ENCODE measurements at regions not wholly inside any gene's neighbourhood (a gene's known extent, or its start where the extent isn't known, plus 50 kb on each side); places are given as distances from the start of the nearest gene placed in this dataset.
"Not testable (repeated sequence)": the region's sequence is repeated elsewhere in the genome, so short reads cannot be mapped to it uniquely, and the experiment has no call there.

DNA sequence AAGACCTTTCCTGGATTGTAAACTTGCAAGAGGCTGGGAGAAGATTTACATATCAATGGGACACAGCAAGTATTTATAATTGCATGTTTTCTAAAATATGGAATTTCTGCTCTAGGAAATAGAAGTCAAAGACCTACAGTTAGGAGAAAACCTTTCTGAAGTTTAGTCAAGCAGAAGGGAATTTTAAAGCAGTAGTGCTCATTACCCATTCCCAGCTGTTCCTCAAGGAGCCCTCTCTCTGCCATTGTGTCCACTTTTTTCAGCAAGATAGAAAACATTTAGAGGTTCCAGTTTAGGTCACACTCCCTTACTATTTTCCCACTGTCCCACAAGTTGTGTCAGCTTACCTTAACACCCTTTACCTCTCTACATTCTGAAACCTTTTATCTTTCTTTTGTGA lies 584.0 kb upstream of the CHAC2 start:
- no peak for DNase-seq

DNA sequence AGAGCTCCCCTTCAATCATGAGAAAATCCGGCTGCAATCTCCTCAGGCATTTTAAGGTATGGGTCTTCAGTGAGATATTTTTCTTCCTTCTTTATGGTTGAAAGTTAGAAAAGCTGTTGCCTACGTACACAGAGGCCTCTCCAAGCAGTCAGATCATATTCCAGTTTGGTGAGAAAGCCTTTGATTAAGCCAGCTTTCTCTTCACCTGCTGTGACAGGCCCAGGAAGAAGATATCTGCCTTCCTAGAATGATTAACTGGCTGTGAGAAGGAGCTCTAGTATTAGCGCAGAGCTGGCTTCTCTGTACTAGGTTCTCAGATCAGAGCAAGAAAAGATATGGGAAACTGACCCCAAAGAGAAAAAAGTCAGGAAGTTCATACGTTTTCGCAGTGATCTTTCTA lies 585.0 kb upstream of the CHAC2 start:
- DNase-seq: no peak

DNA sequence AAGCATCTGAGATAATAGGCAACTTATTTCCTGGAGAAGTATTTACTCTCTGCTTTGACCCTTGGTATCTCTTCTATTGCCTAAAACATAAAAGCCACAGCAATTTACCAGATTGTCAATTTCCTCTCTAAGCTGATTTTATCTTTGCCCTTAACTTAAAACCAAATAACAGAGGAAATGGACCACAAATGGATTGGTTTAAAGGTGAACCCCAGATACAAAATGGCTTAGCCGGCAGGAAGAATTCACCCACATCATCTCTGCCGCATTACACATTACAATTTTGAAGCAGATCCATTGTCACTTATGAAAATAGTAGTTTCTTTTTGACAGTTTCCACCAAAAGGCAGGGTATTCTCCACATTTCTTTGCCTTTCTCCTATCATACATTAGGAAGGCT lies 585.8 kb upstream of the CHAC2 start:
- no peak for DNase-seq

DNA sequence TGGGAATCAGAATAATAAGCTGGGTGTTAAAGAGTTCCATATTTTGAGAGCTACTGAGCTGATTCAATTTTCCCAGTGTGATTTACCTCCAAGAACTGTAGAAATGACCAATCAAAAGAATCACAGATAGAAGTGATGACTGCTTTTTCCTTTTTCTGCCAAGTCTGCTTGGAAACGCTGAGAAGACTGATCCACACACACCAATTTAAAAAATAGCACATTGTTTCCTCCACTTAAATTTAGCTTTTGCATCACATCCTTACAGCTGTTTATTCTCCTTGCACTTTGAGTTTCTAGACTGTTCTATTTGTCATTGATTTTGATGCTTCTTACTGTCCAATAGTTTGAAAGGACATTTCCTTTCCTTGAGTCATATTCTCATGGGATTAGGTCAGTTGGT lies 590.3 kb upstream of the CHAC2 start:
- no peak for DNase-seq

DNA sequence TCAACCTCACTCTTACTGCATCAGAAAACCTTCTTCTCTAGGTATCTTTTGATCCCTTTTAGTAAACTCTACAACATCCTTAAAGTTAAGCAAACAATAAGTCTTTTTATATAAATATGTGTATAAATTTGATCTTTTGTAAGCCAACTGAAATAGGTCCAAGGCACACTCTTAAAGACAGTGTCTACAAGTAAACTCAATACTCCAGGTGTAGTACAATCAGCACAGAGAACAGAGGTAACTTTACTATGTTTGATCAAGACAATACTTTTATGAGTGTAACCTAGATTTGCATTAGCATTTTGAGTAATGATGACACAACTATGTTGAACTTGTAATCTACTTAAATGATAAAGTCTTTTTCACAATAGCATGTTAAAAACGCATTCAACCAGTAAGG lies 593.1 kb upstream of the CHAC2 start:
- DNase-seq: no peak

DNA sequence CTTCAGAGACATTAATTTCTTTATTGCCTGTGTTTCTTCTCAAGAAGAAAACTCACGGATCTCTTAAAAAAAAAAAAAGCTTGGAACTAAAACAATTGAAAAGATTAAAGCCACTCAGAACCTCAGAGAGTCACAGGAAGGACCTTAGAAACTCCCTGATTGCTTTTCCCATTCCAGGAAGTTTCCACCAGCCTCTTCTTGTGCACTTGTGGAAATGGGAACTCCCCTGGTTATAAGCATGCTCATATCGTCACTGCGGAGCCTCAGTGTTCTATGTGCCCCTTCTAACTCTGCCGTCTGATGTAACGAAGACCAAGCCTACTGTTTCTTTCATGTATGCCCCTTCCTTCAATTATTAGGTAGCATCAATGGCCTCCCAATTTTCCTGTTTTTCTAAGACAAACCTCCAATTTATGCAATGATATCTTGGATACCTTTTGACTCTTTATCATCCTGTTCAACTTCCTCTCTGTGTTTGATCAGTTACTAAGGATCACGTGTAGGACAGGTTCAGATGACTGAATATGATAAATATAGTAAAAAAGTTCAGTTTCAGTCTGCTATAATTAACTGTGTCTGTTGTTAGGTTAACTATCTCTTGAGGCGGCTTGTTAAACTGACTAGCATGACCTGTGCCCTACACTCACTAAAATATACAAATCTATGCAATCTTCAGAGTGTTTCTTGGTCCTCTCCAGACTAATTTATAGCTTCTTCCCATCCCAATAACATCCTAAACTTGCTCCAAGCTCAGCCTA lies 593.7 kb upstream of the CHAC2 start:
- no peak for DNase-seq

DNA sequence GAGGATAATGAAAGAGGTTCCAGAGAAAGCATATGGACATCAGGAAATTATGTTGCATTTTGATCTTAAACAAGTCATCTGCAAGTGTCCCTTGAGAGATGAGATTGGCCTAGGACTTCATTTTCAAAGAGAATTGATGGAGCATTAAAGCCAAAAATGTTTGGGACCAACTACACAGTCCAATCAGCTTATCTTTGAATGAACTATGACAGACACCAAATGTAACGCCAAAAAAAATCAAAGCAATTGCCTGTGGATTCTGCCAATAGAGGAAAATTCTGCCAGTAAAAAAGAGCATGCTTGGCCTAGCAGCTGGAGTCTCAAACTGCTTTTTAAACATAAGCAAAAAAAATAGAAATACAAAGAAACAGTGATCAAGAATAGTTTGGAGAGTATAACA lies 594.5 kb upstream of the CHAC2 start:
- DNase-seq: no peak

DNA sequence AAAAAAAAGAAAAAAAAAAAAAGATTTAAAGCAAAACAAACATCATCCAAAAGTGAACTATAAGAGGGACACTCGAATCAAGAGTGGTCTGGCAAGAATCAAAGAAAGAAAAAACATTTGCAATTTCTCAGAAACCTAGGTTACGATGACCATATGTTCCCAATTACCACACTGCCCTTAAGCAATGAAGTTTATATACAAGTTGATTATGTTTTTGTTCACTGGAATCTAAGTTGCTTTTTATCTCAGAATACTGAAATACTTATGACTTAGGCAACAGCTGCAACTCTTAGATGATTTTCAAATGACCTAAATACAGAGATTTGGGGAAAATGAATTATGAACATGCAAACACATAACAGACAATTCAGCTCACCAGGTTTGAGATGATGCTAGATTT lies 597.1 kb upstream of the CHAC2 start:
- no peak for DNase-seq

DNA sequence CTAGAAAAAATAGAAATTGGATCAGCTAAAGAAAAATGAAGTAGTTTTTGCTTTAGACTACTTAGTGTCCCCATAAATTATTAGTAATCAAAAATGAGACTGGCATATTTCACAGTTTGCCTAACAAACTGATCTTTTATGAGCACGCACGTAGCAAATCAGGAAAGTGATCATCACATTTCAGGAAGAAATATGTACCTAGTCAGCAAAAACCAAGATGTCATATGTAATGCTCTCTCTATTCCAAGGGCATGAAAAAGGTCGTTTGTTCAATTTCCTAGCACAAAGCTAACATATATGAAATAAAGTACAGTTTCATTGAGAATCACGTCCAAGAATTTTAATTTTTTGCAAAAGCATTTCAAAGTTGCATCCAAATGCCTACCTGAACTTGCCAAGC lies 600.4 kb upstream of the CHAC2 start:
- no peak for DNase-seq

DNA sequence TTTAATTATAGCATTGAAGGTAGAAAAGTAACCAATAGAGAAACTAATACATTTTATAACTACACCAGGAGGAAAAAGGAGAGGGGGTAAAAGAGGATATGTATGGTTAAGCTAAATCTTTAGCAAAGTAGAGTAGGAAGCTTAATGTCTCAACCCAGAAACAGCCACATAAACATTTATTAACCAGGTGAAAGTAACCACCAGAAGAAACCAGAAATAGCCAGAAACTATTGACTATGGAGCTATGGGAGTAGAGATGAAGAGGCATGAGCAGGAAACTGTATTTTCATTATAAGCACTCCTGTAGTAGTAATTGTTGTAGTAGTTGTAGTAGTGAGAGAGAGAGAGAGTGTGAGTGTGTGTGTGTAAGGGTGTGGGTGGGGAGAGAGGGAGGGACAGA lies 617.5 kb upstream of the CHAC2 start:
- DNase-seq: no peak

DNA sequence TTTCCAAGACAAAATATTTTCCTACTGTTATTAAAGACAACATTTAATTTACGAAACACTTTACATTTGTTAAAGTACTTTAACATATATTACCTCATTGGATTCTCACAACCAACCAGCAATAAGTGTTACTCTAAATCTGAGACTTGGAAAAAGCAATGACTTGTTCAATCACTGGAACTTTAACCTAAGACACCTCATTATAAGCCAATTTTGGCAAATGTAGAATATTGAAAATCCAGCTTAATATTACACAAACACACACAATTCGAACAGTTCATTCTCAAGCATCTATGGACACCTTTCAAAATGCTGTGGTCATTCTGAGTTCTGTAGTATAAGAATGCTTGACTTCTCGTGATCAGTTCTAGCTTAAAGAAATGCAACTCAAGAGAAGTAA lies 619.4 kb upstream of the CHAC2 start:
- no peak for DNase-seq

DNA sequence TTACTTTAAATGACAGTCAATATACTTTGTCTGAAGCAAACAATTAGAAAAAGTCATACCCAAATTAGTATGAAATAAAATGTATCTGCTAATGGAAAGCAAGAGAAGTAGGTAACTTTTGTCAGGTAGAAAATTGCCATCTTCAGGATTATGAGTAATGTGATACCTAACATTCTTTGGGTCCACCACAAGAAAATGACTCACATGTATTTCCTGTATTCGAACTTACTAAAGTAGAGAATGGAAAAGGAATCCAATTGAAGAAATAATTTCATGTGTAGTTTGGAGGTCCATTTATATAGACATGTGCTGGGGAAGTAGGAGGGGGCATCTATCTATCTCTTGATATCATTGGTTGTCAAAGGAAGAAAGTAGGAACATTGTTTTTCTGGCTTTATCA lies 636.2 kb upstream of the CHAC2 start:
- no peak for DNase-seq

DNA sequence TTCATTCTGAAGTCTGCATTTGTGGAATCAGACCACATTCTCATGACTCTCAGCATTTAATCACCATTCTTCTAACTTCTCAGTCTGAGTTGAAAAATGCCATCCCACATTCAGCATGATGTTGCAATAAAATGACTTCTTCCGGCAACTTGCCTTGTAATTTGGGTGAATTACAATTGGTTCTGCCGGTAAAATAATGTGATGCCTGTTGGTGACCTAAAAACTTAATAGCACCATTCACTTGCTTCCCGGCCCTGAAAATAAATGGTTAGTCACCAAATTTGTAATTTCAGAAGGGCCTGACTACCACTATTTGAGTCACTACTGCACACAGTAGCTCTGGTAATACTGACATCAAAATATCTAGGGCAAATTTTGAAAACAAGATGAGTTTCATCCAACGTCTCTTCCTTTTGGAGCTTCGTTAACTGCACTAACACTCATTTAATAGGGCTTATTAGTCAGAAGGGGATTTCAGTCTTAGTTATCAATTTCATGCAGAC lies 637.1 kb upstream of the CHAC2 start:
- DNase-seq: no peak

DNA sequence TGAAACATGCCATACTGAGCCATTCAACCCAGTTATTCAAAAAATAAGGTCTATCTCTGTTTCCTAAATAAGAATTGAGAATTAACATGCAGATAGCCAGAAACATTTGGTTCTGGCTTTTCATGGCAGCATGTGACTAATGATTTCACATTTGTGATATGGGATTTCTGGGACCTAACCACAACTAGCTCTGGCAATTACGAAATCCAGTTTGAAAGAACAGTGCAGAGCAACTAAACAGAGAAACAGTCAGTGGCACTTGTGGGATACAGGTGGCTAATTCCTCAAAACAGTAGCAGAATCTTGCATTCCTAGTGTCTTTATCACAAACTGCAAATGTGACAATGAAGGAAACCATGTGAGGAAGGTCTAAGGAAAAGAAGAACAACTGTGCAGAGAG lies 637.8 kb upstream of the CHAC2 start:
- DNase-seq: no peak

DNA sequence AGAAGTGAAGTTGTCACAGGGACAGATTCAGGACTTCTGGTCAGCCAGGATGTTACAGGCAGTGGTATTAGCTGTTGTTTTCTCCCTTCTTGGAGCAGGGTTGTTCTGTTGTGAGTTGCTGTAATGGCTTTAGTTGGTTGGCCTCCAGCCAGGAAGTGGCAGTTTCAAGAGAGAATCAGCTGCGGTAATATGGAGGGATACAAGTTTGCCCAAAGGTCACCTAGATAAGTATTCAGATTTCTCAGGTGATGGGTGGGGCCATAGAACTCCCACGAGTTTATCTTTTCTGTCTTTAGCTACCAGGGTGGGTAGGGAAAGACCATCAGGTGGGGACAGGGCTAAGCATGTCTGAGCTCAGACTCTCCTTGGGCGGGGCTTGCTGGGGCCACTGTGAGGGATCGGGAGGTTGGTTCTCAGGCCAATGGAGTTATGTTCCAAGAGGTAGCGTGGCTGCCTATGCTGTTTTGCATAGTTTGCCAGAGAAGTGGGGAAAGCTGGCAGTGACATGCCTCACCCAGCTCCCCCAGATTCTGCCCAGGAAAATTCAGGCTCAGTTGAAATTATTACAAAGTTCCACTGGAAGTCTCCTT lies 640.4 kb upstream of the CHAC2 start:
- no peak for DNase-seq

DNA sequence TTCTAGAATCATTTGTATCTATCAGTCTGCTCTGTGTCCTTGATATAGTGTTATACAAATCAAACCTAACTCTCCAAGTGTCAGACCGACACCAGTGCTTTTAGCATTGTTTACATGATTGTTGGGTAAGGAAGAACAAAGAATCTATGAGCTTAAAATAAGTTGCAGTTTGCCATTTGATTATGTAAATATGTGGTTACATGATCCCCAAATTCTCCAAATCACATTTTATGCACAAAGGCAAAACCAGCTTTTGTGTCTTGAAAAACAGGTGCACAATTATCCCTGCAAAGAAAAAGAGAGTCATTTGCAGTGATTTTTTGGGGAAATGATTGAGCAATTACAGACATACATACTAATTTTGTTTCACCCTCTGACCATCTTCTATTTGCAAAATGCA lies 652.6 kb upstream of the CHAC2 start:
- no peak for DNase-seq

DNA sequence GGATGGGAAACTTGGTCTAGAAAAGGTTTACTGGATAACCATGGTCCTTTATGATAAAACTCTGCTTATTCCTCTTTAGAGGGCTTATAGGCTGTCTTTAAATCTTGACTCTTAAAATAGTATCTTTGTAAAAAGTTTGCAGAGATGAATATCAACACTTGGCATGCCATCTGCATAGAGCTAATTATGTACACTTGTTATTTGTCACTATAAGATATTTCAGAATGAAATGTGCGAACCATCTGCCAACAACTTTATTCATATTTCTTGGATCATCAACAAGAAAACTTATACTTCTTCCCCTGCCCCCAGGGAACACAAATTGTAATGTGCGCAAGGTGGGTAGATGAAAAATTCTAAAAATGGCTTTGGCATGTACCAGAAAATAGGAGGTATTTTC lies 653.0 kb upstream of the CHAC2 start:
- no peak for DNase-seq

DNA sequence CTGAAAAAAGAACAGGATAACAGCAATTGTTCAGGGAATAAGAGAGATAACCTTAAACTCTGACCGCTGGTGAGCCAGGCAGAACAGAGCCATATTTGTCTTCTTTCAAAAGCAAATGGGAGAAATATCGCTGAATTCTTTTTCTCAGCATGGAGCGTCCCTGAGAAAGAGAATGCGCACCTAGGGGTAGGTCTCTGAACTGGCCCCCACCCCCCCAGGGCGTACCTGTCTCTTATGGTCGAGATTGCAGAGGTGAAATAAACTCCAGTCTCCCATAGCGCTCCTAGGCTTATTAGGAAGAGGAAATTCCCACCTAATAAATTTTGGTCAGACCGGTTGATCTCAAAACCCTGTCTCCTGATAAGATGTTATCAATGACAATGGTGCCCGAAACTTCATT lies 655.2 kb upstream of the CHAC2 start:
- not testable (repeated sequence) for DNase-seq

DNA sequence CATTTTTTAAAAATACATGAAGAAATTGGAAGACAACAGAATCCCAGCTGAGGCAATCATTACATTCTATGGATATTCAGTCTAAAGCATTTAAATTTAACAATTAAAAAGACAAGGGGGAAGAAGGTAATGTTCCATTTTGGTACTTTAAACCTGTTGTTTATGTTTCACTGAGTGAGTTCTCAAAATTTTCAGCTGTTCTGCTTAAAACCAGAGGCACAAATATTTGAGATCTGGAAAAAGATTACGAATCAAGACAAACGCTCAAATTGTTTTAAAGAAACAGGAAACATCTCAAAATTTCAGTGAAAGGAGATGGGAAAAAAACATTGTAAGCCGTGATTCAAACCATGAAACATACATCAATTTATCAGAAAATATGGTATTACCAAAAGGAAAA lies 656.2 kb upstream of the CHAC2 start:
- DNase-seq: no peak

DNA sequence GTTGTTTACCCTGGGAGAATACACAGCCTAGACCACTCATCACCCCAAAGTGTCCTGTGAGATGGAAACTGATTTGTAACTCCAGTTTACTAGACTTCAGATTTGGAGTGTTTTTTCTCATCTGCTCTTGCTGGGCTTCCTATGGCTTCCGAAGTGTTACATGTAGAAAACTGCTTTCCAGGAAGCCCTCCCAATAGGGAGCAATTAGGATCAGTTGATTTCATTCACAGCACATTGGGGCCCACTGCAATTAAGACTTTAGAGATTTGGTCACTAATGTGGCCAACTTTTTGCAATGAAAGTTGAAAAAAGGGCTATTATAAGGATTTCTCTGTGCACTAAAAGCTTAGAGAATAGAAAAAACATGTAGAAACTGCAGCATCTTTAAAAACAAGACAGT lies 656.6 kb upstream of the CHAC2 start:
- no peak for DNase-seq

DNA sequence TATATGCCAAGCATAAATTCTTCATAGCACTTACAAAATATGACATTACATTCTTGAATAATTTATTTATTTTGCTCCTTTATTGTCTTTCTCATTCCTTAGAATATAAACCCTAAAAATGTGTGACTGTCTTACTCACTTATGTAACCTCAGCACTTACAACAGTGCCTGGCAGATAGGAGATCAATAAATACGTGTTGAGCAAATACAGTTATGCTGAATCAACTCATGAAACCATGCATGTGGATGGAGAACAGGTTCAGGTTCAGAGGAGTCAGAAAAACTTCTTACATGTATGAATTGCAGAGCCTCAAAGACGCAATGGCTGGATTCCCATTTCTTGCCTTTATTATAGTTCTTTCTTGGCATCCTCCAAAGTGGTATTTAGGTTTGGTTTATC lies 659.4 kb upstream of the CHAC2 start:
- DNase-seq: no peak

DNA sequence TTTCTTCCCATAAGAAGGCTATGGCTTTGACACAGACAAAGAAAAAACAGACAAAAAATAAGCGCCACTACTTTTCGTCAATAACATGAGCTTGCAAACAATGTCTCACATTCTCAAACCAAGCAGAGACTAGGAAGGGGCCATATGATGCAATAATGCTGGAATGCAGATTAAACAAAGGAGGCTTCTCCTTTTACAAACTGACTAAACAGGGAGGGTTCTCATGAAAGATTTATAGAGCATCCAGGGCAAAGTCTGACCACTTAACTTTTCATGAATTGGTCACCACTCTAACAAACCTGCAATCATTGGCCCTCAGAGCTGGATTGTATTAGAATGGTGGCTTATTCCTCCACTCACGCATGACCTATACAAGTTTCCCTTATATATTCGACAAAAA lies 663.3 kb upstream of the CHAC2 start:
- DNase-seq: no peak

DNA sequence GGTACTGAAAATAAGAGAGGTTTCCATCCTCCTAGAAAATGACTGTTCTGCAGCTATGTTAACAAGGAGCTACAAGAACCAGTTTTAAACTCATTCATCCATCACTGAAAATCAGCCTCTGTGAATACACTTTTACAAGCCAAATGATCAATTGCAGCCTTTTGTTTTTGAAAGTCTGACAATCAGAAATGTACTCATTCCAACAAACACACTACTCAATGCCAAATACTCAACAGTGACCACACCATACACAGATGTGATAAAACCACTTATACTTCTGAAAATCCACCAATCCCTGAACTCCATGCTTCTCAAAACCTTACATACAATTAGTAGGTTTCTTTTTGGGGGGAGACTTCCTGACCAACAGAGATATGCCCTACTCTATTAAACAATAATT lies 663.9 kb upstream of the CHAC2 start:
- no peak for DNase-seq

DNA sequence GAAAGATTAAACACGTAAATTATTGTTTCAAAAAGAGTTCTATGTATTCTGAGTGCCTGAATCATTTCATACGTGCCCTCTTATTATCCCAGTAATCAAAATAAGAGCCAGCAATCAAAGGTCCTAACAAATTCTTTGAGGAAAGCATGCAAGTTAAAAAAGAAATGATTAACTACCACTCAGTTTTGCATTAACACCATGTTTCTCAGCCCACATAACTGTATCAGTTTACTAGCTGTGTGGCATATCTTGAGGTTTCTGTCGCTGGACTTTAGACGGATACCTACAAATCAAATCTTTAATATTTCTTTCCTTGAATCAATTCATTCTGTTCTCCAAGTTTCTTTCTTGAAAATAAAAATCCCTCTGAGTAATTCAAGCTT lies 668.9 kb upstream of the CHAC2 start:
- DNase-seq: no peak

DNA sequence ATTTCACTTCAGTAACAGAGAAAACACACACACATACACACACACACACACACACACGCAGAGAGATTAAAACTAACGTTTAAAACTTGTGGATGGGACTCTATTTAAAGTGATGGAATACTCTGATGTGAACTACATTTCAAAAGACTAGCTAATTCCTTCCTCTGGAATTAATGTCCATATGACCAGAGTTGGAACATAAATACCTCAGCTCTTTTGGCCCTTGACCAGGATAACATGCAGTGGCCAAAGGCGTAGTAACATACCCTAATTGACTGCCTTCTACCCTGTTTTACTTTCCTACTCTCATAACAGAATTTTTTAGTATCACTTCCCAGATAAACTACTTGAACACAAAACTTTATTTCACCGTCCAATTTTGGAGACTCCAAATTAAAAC lies 671.3 kb upstream of the CHAC2 start:
- DNase-seq: no peak

All from hematopoietic multipotent progenitor cell treated with erythropoietin and hydrocortisone succinate and interleukin-3 and kit ligand, for 4 days (in vitro differentiated cells).